NCI-H774 (cell line): ENCODE measurements at regions not wholly inside any gene's neighbourhood (a gene's known extent, or its start where the extent isn't known, plus 50 kb on each side); places are given as distances from the start of the nearest gene placed in this dataset.

ENCODE experiments used
- DNase-seq: peaks from one replicate; lab custom pipeline; 2025; lab: John Stamatoyannopoulos, UW

GRCh38 chr7:13035233-13035632, 347.8 kb downstream of the ARL4A start:
- DNase-seq = no peak

- DNase-seq = no peak
Observed at GRCh38 chr7:13036256-13036780, 348.9 kb downstream of the ARL4A start.

- no peak for DNase-seq
Observed at GRCh38 chr7:13037216-13037615, 349.8 kb downstream of the ARL4A start.

- no peak for DNase-seq
Observed at GRCh38 chr7:13041368-13041988, 354.0 kb downstream of the ARL4A start.

GRCh38 chr7:13042605-13043236, 355.3 kb downstream of the ARL4A start:
- DNase-seq = no peak

GRCh38 chr7:13044309-13044708, 356.9 kb downstream of the ARL4A start:
- DNase-seq = no peak

- no peak for DNase-seq
Observed at GRCh38 chr7:13047061-13047460, 359.6 kb downstream of the ARL4A start.

GRCh38 chr7:13049946-13050345, 362.5 kb downstream of the ARL4A start:
- DNase-seq = no peak

GRCh38 chr7:13050703-13051102, 363.3 kb downstream of the ARL4A start:
- no peak for DNase-seq

GRCh38 chr7:13055732-13056368, 368.4 kb downstream of the ARL4A start:
- DNase-seq = no peak

- no peak for DNase-seq
Observed at GRCh38 chr7:13057462-13058200, 370.2 kb downstream of the ARL4A start.

- DNase-seq = no peak
Observed at GRCh38 chr7:13060173-13060572, 372.7 kb downstream of the ARL4A start.

GRCh38 chr7:13061115-13061514, 373.7 kb downstream of the ARL4A start:
- no peak for DNase-seq

- DNase-seq = no peak
Observed at GRCh38 chr7:13062631-13063030, 375.2 kb downstream of the ARL4A start.

- DNase-seq = no peak
Observed at GRCh38 chr7:13067036-13067435, 379.6 kb downstream of the ARL4A start.

- no peak for DNase-seq
Observed at GRCh38 chr7:13068032-13068431, 380.6 kb downstream of the ARL4A start.

GRCh38 chr7:13069841-13070240, 382.4 kb downstream of the ARL4A start:
- no peak for DNase-seq

GRCh38 chr7:13072014-13072413, 384.6 kb downstream of the ARL4A start:
- no peak for DNase-seq

- no peak for DNase-seq
Observed at GRCh38 chr7:13077466-13077865, 390.0 kb downstream of the ARL4A start.

- no peak for DNase-seq
Observed at GRCh38 chr7:13078105-13078504, 390.7 kb downstream of the ARL4A start.

- no peak for DNase-seq
Observed at GRCh38 chr7:13090959-13091358, 403.5 kb downstream of the ARL4A start.

GRCh38 chr7:13091974-13092707, 404.7 kb downstream of the ARL4A start:
- no peak for DNase-seq
